GM13976 (cell line): ENCODE measurements at regions not wholly inside any gene's neighbourhood (a gene's known extent, or its start where the extent isn't known, plus 50 kb on each side); places are given as distances from the start of the nearest gene placed in this dataset.
"Not testable (repeated sequence)": the region's sequence is repeated elsewhere in the genome, so short reads cannot be mapped to it uniquely, and the experiment has no call there.

ENCODE experiments used
- DNase-seq: peaks from one replicate; pipeline ENCODE4 v3.0.0; 2012; ENCODE audit warnings: low spot score
- in situ Hi-C: fragments of 300-500 bp; cut with MboI; formaldehyde crosslinking; loops from one replicate; pipeline ENCODE4 v1.12.0; 2022; ENCODE audit warnings: low sequenced_read_pairs, mixed read lengths, inconsistent platforms; ENCODE audit not compliant: unreplicated experiment
- TF ChIP-seq, protein P1 (sequence below): IDR thresholded peaks from 2 replicates; pipeline ENCODE4 v1.5.1; 2012; ENCODE audit warnings: borderline replicate concordance, mild to moderate bottlenecking; ENCODE audit not compliant: insufficient read depth; ENCODE audit errors: extremely low read depth, missing control alignments, control extremely low read depth

DNA sequence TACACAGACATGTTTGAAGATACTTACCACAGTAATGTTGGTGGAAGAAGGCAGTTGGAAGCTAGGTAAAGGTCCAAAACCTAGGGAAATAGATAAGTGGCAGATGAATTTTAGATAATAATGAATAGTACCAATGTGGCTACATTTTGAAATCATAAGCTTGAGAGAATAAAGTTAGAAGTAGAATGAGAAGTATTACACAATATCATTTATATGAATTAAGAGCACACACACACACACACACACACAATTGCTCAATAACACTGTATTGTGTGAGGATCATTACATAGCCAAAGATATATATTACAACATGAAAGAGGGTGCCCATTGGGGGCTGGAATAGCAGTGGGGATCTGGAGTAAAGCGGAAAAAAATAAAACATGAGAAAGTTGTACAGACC is 149.0 kb upstream of the EYA4 start:
- TF ChIP-seq, protein P1, sequence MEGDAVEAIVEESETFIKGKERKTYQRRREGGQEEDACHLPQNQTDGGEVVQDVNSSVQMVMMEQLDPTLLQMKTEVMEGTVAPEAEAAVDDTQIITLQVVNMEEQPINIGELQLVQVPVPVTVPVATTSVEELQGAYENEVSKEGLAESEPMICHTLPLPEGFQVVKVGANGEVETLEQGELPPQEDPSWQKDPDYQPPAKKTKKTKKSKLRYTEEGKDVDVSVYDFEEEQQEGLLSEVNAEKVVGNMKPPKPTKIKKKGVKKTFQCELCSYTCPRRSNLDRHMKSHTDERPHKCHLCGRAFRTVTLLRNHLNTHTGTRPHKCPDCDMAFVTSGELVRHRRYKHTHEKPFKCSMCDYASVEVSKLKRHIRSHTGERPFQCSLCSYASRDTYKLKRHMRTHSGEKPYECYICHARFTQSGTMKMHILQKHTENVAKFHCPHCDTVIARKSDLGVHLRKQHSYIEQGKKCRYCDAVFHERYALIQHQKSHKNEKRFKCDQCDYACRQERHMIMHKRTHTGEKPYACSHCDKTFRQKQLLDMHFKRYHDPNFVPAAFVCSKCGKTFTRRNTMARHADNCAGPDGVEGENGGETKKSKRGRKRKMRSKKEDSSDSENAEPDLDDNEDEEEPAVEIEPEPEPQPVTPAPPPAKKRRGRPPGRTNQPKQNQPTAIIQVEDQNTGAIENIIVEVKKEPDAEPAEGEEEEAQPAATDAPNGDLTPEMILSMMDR: no peak
- in situ Hi-C loops: no loop called here
- no peak for DNase-seq

DNA sequence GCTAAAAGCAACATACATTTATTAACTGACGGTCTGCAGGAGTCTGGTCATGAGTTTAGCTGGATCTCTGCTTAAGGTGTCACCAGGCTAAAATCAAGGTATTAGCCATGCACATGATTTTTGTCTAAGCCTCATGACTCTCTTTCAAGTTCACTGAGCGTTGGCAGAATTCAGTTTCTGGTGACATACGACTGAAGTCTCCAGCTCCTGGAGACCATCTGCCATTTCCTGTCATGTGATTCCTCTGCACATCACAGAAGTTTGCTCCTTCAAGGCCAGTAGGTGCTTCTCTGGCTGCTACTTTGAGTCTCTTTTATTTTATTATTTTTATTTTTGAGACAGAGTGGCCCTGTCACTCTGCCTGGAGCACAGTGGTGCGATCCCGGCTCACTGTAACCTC is 148.4 kb upstream of the EYA4 start:
- DNase-seq: no peak
- TF ChIP-seq, protein P1: no peak
- in situ Hi-C loops: no loop called here

- in situ Hi-C loops: not testable (repeated sequence)
These were observed 147.9 kb upstream of the EYA4 start for GRCh38 chr6:133093211-133093610.

GRCh38 chr6:133093956-133094355 is 147.2 kb upstream of the EYA4 start:
- in situ Hi-C loops: no loop called here
- TF ChIP-seq, protein P1: no peak
- DNase-seq: no peak

More at GRCh38 chr6:133093211-133093610, 147.9 kb upstream of the EYA4 start:
- not testable (repeated sequence) for DNase-seq

- in situ Hi-C loops: no loop called here
These were observed 143.9 kb upstream of the EYA4 start for GRCh38 chr6:133097208-133097607.

DNA sequence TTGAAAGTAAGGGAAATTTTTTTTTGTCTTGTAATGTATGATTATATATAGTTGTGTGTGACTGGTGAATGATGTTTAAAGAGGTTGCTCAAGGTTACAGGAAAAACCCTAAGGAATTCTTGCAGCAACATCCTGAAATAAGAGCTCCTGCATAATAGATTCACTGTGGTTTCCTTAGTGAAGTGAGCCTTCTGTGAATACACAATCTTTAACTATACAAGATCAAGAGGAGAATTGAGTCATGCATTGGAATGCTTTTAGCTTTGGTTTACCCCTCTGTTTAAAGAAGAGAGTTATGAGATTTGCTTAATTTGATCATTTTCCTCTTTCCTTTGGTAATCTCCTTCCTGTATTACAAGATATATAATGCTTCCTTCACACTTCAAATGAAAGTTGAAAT is 141.6 kb upstream of the EYA4 start:
- TF ChIP-seq, protein P1: no peak
- DNase-seq: no peak
- in situ Hi-C loops: no loop called here

More at GRCh38 chr6:133097208-133097607, 143.9 kb upstream of the EYA4 start:
- no peak for DNase-seq
- TF ChIP-seq, protein P1: no peak

DNA sequence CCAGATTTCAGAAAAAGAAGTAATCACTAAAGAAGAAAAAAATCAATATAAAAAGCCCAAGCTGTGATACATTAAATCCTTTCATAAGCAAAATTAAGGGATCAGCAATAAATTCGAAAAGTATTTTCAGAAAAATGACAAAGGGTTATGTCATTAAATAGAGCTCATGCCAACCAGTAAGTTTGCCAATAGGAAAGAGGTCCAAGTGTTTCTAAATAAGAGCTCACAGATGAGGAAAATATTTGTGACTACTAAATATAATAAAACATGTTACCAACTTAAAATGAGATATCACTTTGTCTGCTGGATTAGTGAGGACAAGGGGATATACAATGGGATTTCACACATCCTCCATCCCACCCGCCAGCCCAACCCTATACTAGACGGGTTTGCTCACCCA is 140.3 kb upstream of the EYA4 start:
- no peak for DNase-seq
- in situ Hi-C loops: no loop called here
- TF ChIP-seq, protein P1: no peak
